ENCODE measurements at regions not wholly inside any gene's neighbourhood (a gene's known extent, or its start where the extent isn't known, plus 50 kb on each side); places are given as distances from the start of the nearest gene placed in this dataset.
"Not testable (repeated sequence)": the region's sequence is repeated elsewhere in the genome, so short reads cannot be mapped to it uniquely, and the experiment has no call there.

DNA sequence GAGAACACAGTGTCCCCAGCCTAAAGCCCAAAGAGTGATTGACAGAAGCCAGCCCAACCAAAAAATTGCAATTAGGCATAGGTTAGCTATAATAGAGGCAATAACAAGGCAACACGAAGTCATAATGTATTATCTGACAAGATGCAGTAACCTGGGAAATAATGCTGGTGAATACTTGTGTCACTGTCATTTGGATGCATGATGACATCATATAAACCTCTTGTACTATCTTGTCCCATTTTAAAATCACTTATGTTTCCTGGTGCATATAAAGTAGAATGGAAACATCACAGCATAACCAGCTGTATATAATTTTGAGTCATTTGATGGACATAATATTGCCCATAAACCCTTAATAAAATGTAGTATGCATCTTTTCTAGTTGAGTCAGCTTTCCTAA is 1138.3 kb upstream of the LRRTM3 start:
- TF ChIP-seq, protein P1, sequence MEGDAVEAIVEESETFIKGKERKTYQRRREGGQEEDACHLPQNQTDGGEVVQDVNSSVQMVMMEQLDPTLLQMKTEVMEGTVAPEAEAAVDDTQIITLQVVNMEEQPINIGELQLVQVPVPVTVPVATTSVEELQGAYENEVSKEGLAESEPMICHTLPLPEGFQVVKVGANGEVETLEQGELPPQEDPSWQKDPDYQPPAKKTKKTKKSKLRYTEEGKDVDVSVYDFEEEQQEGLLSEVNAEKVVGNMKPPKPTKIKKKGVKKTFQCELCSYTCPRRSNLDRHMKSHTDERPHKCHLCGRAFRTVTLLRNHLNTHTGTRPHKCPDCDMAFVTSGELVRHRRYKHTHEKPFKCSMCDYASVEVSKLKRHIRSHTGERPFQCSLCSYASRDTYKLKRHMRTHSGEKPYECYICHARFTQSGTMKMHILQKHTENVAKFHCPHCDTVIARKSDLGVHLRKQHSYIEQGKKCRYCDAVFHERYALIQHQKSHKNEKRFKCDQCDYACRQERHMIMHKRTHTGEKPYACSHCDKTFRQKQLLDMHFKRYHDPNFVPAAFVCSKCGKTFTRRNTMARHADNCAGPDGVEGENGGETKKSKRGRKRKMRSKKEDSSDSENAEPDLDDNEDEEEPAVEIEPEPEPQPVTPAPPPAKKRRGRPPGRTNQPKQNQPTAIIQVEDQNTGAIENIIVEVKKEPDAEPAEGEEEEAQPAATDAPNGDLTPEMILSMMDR (IDR thresholded peaks at IDR 0.05; ENCODE audit: insufficient read depth, low read length, poor library complexity, severe bottlenecking): no peak

DNA sequence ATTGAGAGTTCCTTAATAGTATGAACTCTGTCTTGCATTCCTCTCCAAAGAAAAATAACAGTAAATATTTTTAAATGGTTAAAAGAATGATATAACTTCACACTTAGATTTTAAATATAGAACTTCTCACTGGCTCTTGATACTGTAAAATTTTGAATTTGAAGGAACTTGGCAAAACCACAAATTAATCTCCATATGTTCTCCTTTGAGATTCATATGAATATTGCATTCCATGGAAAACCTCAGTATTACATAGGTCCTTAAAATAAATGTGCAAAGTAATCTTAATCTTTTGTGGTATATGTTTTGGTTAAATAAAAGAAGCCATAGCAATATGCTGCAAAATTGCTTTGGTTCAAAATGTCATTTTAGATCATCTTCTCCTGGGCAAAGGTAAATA is 1137.6 kb upstream of the LRRTM3 start:
- TF ChIP-seq, protein P1 (IDR thresholded peaks at IDR 0.05; ENCODE audit: insufficient read depth, low read length, poor library complexity, severe bottlenecking): no peak
- Histone ChIP-seq H3K27me3 (ENCODE audit: control insufficient read depth, insufficient read depth, low read length) (no peaks in the 10 kb centered on the region), H3K36me3 (ENCODE audit: control insufficient read depth, insufficient read depth, low read length) (no peaks in the 10 kb centered on the region), H3K4me3 (ENCODE audit: low read depth, low read length) (no peak overlapping the region)
- no peak for DNase-seq (ENCODE audit: low read depth)

More for the DNA sequence above, 1138.3 kb upstream of the LRRTM3 start:
- Histone ChIP-seq H3K4me3 (ENCODE audit: low read depth, low read length) (no peak overlapping the region), H3K27me3 (ENCODE audit: control insufficient read depth, insufficient read depth, low read length) (no peaks in the 10 kb centered on the region), H3K36me3 (ENCODE audit: control insufficient read depth, insufficient read depth, low read length) (no peaks in the 10 kb centered on the region)
- no peak for DNase-seq (ENCODE audit: low read depth)

DNA sequence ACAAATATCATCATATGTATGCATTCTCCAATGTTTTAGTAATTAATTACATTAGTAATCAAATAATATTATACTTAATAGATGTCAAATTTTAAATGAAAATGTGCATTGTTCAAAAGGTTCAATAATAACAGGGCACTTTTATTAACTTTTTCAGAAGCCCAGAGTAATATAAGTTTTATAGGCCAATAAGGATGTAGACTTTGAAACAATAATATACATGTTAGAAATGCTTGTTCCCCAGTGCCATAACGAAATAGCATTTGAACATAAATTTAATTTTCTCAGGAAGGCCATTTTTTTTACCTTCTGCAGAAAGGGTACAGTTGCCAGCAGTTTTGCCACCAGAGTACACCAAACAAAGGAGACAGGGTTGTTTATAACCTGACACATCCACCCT is 1133.9 kb upstream of the LRRTM3 start:
- TF ChIP-seq, protein P1 (IDR thresholded peaks at IDR 0.05; ENCODE audit: insufficient read depth, low read length, poor library complexity, severe bottlenecking): no peak
- DNase-seq (ENCODE audit: low read depth): no peak
- Histone ChIP-seq H3K27me3 (ENCODE audit: control insufficient read depth, insufficient read depth, low read length) (no peaks in the 10 kb centered on the region), H3K36me3 (ENCODE audit: control insufficient read depth, insufficient read depth, low read length) (no peaks in the 10 kb centered on the region), H3K4me3 (ENCODE audit: low read depth, low read length) (no peak overlapping the region)

DNA sequence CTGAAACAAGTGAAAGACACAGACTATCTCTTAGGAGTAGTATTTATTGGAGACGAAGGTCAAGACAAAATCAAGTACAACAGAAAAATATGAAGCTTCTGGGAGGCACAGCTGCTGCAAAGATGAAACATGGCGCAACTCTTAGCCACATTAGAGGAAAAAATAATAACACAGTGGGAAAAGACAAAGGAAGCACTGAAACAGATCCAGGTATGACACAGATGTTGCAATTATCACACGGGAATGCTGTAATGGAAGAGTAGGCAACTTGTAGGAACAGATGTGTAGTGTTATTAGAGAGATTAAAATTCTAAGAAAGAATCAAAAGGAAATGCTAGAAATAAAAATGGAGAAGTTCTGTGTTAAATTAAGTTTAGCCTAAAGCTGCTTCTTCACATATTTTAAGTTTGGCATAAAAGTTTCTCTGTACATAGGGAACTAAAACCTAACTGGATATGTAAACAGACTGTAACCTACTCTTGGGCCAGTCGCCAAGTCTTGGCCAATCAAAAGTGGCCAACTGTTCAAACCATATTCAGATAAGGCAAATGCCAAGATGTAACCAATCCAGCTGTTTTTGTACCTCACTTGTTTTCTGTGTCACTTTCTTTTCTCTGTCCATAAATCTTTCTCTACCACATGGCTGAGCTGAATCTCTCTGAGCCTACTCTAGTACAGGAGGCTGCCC is 1132.0 kb upstream of the LRRTM3 start:
- no peak overlapping the region for H3K4me3 ChIP-seq (ENCODE audit: low read depth, low read length)
- H3K36me3 ChIP-seq (ENCODE audit: control insufficient read depth, insufficient read depth, low read length): no peaks in the 10 kb centered on the region
- TF ChIP-seq, protein P1 (IDR thresholded peaks at IDR 0.05; ENCODE audit: insufficient read depth, low read length, poor library complexity, severe bottlenecking): no peak
- DNase-seq (ENCODE audit: low read depth): no peak
- H3K27me3 ChIP-seq (ENCODE audit: control insufficient read depth, insufficient read depth, low read length): no peaks in the 10 kb centered on the region

DNA sequence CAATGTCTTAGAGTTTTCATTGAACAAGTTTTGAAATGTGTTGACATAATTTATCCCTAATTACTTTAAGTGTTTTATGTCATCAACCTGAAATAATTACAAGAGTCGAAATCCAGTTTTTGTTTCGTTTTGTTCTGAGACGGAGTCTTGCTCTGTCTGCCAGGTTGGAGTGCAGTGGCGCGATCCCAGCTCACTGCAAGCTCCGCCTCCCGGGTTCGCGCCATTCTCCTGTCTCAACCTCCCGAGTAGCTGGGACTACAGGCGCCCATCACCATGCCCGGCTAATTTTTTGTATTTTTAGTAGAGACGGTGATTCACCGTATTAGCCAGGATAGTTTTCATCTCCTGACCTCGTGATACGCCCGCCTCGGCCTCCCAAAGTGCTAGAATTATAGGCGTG is 1131.0 kb upstream of the LRRTM3 start:
- not testable (repeated sequence) for H3K36me3 ChIP-seq (ENCODE audit: control insufficient read depth, insufficient read depth, low read length); H3K4me3 ChIP-seq (ENCODE audit: low read depth, low read length); DNase-seq (ENCODE audit: low read depth); H3K27me3 ChIP-seq (ENCODE audit: control insufficient read depth, insufficient read depth, low read length)

DNA sequence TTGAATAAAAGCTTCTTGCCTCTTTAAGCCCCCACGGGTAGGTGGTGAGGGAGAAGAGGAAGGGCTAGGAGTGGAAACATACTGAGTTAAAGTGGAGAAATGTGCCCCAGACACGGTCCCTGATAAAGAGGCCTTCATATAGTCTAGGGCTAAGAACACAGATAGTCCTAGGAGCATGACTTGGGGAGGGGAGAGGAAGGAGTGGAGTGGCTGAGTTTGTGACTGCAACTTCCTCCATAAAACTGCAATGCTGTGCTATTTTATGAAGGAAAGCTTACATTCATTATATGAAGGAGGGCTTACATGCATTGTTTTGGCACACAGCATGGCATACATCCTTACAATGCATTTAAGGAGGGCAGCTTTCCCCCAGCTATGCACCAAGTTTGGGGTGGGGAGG is 1129.4 kb upstream of the LRRTM3 start:
- TF ChIP-seq, protein P1 (IDR thresholded peaks at IDR 0.05; ENCODE audit: insufficient read depth, low read length, poor library complexity, severe bottlenecking): no peak
- DNase-seq (ENCODE audit: low read depth): no peak
- Histone ChIP-seq H3K36me3 (ENCODE audit: control insufficient read depth, insufficient read depth, low read length) (no peaks in the 10 kb centered on the region), H3K4me3 (ENCODE audit: low read depth, low read length) (no peak overlapping the region), H3K27me3 (ENCODE audit: control insufficient read depth, insufficient read depth, low read length) (no peaks in the 10 kb centered on the region)

Data from kidney epithelial cell (primary cell).